H9 (cell line): ENCODE measurements at regions not wholly inside any gene's neighbourhood (a gene's known extent, or its start where the extent isn't known, plus 50 kb on each side); places are given as distances from the start of the nearest gene placed in this dataset.

Experiments used
- DNase-seq: peaks from one replicate; pipeline ENCODE4 v3.0.0-alpha.2; 2017
- H2AFZ ChIP-seq: one replicate; pipeline ENCODE4 v1.6.1; 2013; ENCODE audit warnings: mild to moderate bottlenecking, low read length, control low read depth, moderate library complexity
- H2AK5ac ChIP-seq: 2 replicates; pipeline ENCODE4 v1.6.1; 2013; ENCODE audit warnings: low read length, control low read depth, mixed read lengths; ENCODE audit not compliant: insufficient read length
- H2BK120ac ChIP-seq: one replicate; pipeline ENCODE4 v1.6.1; 2013; ENCODE audit warnings: low read depth, mild to moderate bottlenecking, low read length, control low read depth, inconsistent platforms; ENCODE audit not compliant: poor library complexity, severe bottlenecking
- H2BK12ac ChIP-seq: 2 replicates; pipeline ENCODE4 v1.6.1; 2013; ENCODE audit warnings: low read length, control low read depth, mixed read lengths, low read depth; ENCODE audit not compliant: insufficient read length
- H2BK15ac ChIP-seq: 2 replicates; pipeline ENCODE4 v1.6.1; 2013; ENCODE audit warnings: low read depth, low read length, control low read depth
- H2BK20ac ChIP-seq: one replicate; pipeline ENCODE4 v1.6.1; 2013; ENCODE audit warnings: low read depth, mild to moderate bottlenecking, low read length, control low read depth, inconsistent platforms; ENCODE audit not compliant: poor library complexity, severe bottlenecking
- H2BK5ac ChIP-seq: 2 replicates; pipeline ENCODE4 v1.6.1; 2013; ENCODE audit warnings: low read length, control low read depth, mixed read lengths; ENCODE audit not compliant: insufficient read length
- H3K14ac ChIP-seq: 2 replicates; pipeline ENCODE4 v1.6.1; 2013; ENCODE audit warnings: low read length, control low read depth; ENCODE audit not compliant: insufficient read depth
- H3K18ac ChIP-seq: 2 replicates; pipeline ENCODE4 v1.6.1; 2013; ENCODE audit warnings: low read depth, mild to moderate bottlenecking, mixed read lengths, low read length, control low read depth; ENCODE audit not compliant: insufficient read length
- H3K23ac ChIP-seq: 2 replicates; pipeline ENCODE4 v1.6.1; 2013; ENCODE audit warnings: low read length, control low read depth, mixed read lengths, low read depth; ENCODE audit not compliant: insufficient read length
- H3K23me2 ChIP-seq: 2 replicates; pipeline ENCODE4 v1.6.1; 2013; ENCODE audit warnings: low read depth, mild to moderate bottlenecking, mixed read lengths, low read length, control low read depth; ENCODE audit not compliant: insufficient read length, poor library complexity, severe bottlenecking
- H3K27ac ChIP-seq: 2 replicates; pipeline ENCODE4 v1.5.1; 2013; ENCODE audit warnings: low read length, control low read depth, mixed read lengths, low read depth; ENCODE audit not compliant: insufficient read length
- H3K27me3 ChIP-seq: 2 replicates; pipeline ENCODE4 v1.6.1; 2013; ENCODE audit warnings: low read length, control low read depth, inconsistent platforms; ENCODE audit not compliant: insufficient read depth
- H3K4ac ChIP-seq: 2 replicates; pipeline ENCODE4 v1.6.1; 2013; ENCODE audit warnings: low read depth, mild to moderate bottlenecking, control low read depth, inconsistent platforms, low read length, moderate library complexity
- H3K4me1 ChIP-seq: 2 replicates; pipeline ENCODE4 v1.6.1; 2013; ENCODE audit warnings: low read length, control low read depth, inconsistent platforms; ENCODE audit not compliant: insufficient read depth
- H3K4me2 ChIP-seq: 2 replicates; pipeline ENCODE4 v1.6.1; 2013; ENCODE audit warnings: low read length, control low read depth, mixed read lengths; ENCODE audit not compliant: insufficient read length, insufficient read depth
- H3K56ac ChIP-seq: 2 replicates; pipeline ENCODE4 v1.6.1; 2013; ENCODE audit warnings: low read depth, mild to moderate bottlenecking, mixed read lengths, low read length, control low read depth; ENCODE audit not compliant: insufficient read length
- H3K79me1 ChIP-seq: 2 replicates; pipeline ENCODE4 v1.6.1; 2013; ENCODE audit warnings: low read depth, mild to moderate bottlenecking, moderate library complexity, low read length, control low read depth, inconsistent platforms; ENCODE audit not compliant: insufficient read depth, poor library complexity, severe bottlenecking
- H3K79me2 ChIP-seq: 2 replicates; pipeline ENCODE4 v1.6.1; 2013; ENCODE audit warnings: low read length, control low read depth, inconsistent platforms; ENCODE audit not compliant: insufficient read depth
- H3K9ac ChIP-seq: 2 replicates; pipeline ENCODE4 v1.6.1; 2013; ENCODE audit warnings: low read length, control low read depth, mixed read lengths; ENCODE audit not compliant: insufficient read length; ENCODE audit errors: extremely low read depth
- H3K9me3 ChIP-seq: one replicate; pipeline ENCODE4 v1.6.1; 2013; ENCODE audit warnings: low read depth, low read length, inconsistent platforms; ENCODE audit not compliant: control insufficient read depth
- H3T11ph ChIP-seq: one replicate; pipeline ENCODE4 v1.6.1; 2013; ENCODE audit warnings: mild to moderate bottlenecking, low read length, control low read depth, inconsistent platforms
- H4K20me1 ChIP-seq: one replicate; pipeline ENCODE4 v1.6.1; 2013; ENCODE audit not compliant: control insufficient read depth, insufficient read length, insufficient read depth
- H4K5ac ChIP-seq: 2 replicates; pipeline ENCODE4 v1.6.1; 2013; ENCODE audit warnings: low read depth, mild to moderate bottlenecking, mixed read lengths, low read length, control low read depth; ENCODE audit not compliant: insufficient read length
- H4K8ac ChIP-seq: replicated peaks from 2 replicates; pipeline ENCODE4 v1.6.1; 2013; ENCODE audit warnings: low read length, control low read depth, mixed read lengths, low read depth; ENCODE audit not compliant: insufficient read length
- H4K91ac ChIP-seq: 2 replicates; pipeline ENCODE4 v1.6.1; 2013; ENCODE audit warnings: low read depth, mild to moderate bottlenecking, moderate library complexity, mixed read lengths, low read length, control low read depth; ENCODE audit not compliant: insufficient read length
- H3K27ac Mint-ChIP-seq, 3 experiments: 2 replicates in 2 of 3; 3 replicates in 1 of 3; pipeline ENCODE4 v1.8.0; 2020 to 2021; ENCODE audit warnings: mixed read lengths in 3 of 3, mild to moderate bottlenecking in 1 of 3, moderate library complexity in 1 of 3
- H3K27me3 Mint-ChIP-seq: 2 replicates; pipeline ENCODE4 v1.8.0; 2021; ENCODE audit warnings: low read depth, mild to moderate bottlenecking, moderate library complexity, mixed read lengths
- H3K36me3 Mint-ChIP-seq, 3 experiments: 2 replicates in 2 of 3; 3 replicates in 1 of 3; pipeline ENCODE4 v1.8.0; 2020 to 2021; ENCODE audit warnings: low read depth in 3 of 3, mixed read lengths in 3 of 3; ENCODE audit not compliant: insufficient read depth in 1 of 3
- H3K4me1 Mint-ChIP-seq, 2 experiments: 2 replicates each; pipeline ENCODE4 v1.8.0; 2020; ENCODE audit warnings: mixed read lengths in 2 of 2
- H3K4me3 Mint-ChIP-seq, 2 experiments: 2 replicates in 1 of 2; 3 replicates in 1 of 2; pipeline ENCODE4 v1.8.0; 2020 to 2021; ENCODE audit warnings: mild to moderate bottlenecking in 2 of 2, mixed read lengths in 2 of 2, moderate library complexity in 1 of 2
- H3K9me3 Mint-ChIP-seq, 2 experiments: 2 replicates in 1 of 2; 3 replicates in 1 of 2; pipeline ENCODE4 v1.8.0; 2020; ENCODE audit warnings: mild to moderate bottlenecking in 2 of 2, mixed read lengths in 2 of 2, moderate library complexity in 1 of 2
- WGBS: extraction: QIAGEN DNeasy Blood & Tissue Kit; methylation state at CpG from one replicate; pipeline ENCODE4 v1.1.7; 2013; ENCODE audit warnings: missing lambda C conversion rate, low lambda C conversion rate, mixed read lengths; ENCODE audit not compliant: insufficient read length; ENCODE audit errors: extremely low coverage; 5-methylcytosine and 5-hydroxymethylcytosine counted together
- TF ChIP-seq, protein P1 (sequence below): fragments of 200-600 bp; sonication (generic); conservative IDR thresholded peaks from 3 replicates; pipeline ENCODE4 v1.8.0; 2021; ENCODE audit warnings: antibody characterized with exemption, mild to moderate bottlenecking

DNA sequence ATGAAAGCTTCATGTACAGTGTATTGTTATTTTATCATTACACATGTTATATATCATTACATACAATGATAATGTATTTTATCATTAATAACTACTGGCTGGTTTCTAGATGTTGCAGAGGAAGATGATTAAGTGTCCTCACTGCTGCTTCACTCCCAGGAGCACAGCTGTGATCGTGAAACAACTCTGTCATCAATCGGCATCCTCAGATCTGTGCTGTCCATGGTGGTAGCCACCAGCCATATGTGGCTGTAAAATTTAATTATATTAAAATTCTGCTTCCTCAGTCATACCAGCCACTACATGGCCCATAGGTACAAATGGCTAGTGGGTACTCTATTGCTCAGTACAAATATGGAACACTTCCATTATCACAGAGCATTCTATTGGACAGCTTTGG, 379.4 kb upstream of the CFAP20DC start:
- Histone ChIP-seq H4K5ac (no peak overlapping the region), H3K9me3 (no peaks in the 10 kb centered on the region), H3K9ac (no peak overlapping the region), H2BK120ac (no peak overlapping the region), H2BK12ac (no peak overlapping the region), H4K20me1 (no peaks in the 10 kb centered on the region), H3K79me2 (no peaks in the 10 kb centered on the region), H3K14ac (no peak overlapping the region), H3T11ph (no peak overlapping the region), H3K27ac (no peak overlapping the region), H3K4me2 (no peak overlapping the region), H2BK20ac (no peak overlapping the region), H3K23me2 (no peaks in the 10 kb centered on the region), H3K18ac (no peak overlapping the region), H3K79me1 (no peaks in the 10 kb centered on the region), H2BK15ac (no peak overlapping the region), H2AK5ac (no peak overlapping the region), H2BK5ac (no peak overlapping the region), H2AFZ (no peak overlapping the region), H3K4ac (no peak overlapping the region), H3K27me3 (no peaks in the 10 kb centered on the region), H3K23ac (no peak overlapping the region), H4K8ac (no peak overlapping the region), H3K4me1 (no peaks in the 10 kb centered on the region), H3K56ac (no peak overlapping the region), H4K91ac (no peak overlapping the region)
- Mint-ChIP-seq H3K4me1 (no peaks in the 10 kb centered on the region), H3K9me3 (no peaks in the 10 kb centered on the region), H3K27me3 (peaks cover 54% of the 10 kb centered on the region), H3K4me3 (no peak overlapping the region), H3K27ac (no peak overlapping the region), H3K36me3 (no peaks in the 10 kb centered on the region; a peak in 1 of 7 replicates)
- DNase-seq = no peak
- WGBS = no CpG with 5 or more reads among the region's 2 CpGs
- TF ChIP-seq, protein P1, sequence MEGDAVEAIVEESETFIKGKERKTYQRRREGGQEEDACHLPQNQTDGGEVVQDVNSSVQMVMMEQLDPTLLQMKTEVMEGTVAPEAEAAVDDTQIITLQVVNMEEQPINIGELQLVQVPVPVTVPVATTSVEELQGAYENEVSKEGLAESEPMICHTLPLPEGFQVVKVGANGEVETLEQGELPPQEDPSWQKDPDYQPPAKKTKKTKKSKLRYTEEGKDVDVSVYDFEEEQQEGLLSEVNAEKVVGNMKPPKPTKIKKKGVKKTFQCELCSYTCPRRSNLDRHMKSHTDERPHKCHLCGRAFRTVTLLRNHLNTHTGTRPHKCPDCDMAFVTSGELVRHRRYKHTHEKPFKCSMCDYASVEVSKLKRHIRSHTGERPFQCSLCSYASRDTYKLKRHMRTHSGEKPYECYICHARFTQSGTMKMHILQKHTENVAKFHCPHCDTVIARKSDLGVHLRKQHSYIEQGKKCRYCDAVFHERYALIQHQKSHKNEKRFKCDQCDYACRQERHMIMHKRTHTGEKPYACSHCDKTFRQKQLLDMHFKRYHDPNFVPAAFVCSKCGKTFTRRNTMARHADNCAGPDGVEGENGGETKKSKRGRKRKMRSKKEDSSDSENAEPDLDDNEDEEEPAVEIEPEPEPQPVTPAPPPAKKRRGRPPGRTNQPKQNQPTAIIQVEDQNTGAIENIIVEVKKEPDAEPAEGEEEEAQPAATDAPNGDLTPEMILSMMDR = no peak
